ENCODE measurements at regions not wholly inside any gene's neighbourhood (a gene's known extent, or its start where the extent isn't known, plus 50 kb on each side); places are given as distances from the start of the nearest gene placed in this dataset.

GRCh38 chr9:106112935-106113334, 418.6 kb downstream of the TMEM38B start:
- no peak for TF ChIP-seq EZH2 (IDR thresholded peaks at IDR 0.05; ENCODE audit: borderline replicate concordance)
- no peak for TF ChIP-seq EZH2phosphoT487 (IDR thresholded peaks at IDR 0.05; ENCODE audit: low read depth, severe bottlenecking, unreplicated experiment)
- TF ChIP-seq CTCF (IDR thresholded peaks at IDR 0.05; ENCODE audit: poor library complexity), result no peak
- H3K27me3 ChIP-seq, result no peaks in the 10 kb centered on the region
- no peak overlapping the region for H3K27ac ChIP-seq
- no peaks in the 10 kb centered on the region for H3K79me2 ChIP-seq
- H3K4me1 ChIP-seq (ENCODE audit: insufficient read depth), result no peaks in the 10 kb centered on the region
- H2AFZ ChIP-seq, result no peak overlapping the region
- no peak for DNase-seq (ENCODE audit: low spot score)
- H3K9me2 ChIP-seq (replicated peaks; ENCODE audit: insufficient read depth), result no peaks in the 10 kb centered on the region
- no peaks in the 10 kb centered on the region for H3K36me3 ChIP-seq (replicated peaks; ENCODE audit: insufficient read depth, low read depth)
- no peak overlapping the region for H3K4me3 ChIP-seq
- no peak overlapping the region for H3K4me2 ChIP-seq
- no peaks in the 10 kb centered on the region for H3K9me3 ChIP-seq (ENCODE audit: low read depth)
- H4K20me1 ChIP-seq (ENCODE audit: insufficient read depth, poor library complexity, severe bottlenecking), result no peaks in the 10 kb centered on the region
- 88% methylated on average over 5 of the region's 5 CpGs for WGBS (ENCODE audit: low lambda C conversion rate, missing lambda C conversion rate)

- no peak overlapping the region for H2AFZ ChIP-seq
- no peak overlapping the region for H3K4me3 ChIP-seq
- H3K27ac ChIP-seq, result no peak overlapping the region
- H4K20me1 ChIP-seq (ENCODE audit: insufficient read depth, poor library complexity, severe bottlenecking), result no peaks in the 10 kb centered on the region
- no peaks in the 10 kb centered on the region for H3K79me2 ChIP-seq
- no peaks in the 10 kb centered on the region for H3K27me3 ChIP-seq
- no peak for DNase-seq (ENCODE audit: low spot score)
- H3K9me3 ChIP-seq (ENCODE audit: low read depth), result no peaks in the 10 kb centered on the region
- no peak overlapping the region for H3K4me2 ChIP-seq
- WGBS (ENCODE audit: low lambda C conversion rate, missing lambda C conversion rate), result 67% methylated on average over 3 of the region's 3 CpGs
- H3K36me3 ChIP-seq (replicated peaks; ENCODE audit: insufficient read depth, low read depth), result no peaks in the 10 kb centered on the region
- H3K9me2 ChIP-seq (replicated peaks; ENCODE audit: insufficient read depth), result no peaks in the 10 kb centered on the region
- TF ChIP-seq CTCF (IDR thresholded peaks at IDR 0.05; ENCODE audit: poor library complexity), result no peak
- TF ChIP-seq EZH2phosphoT487 (IDR thresholded peaks at IDR 0.05; ENCODE audit: low read depth, severe bottlenecking, unreplicated experiment), result no peak
- TF ChIP-seq EZH2 (IDR thresholded peaks at IDR 0.05; ENCODE audit: borderline replicate concordance), result no peak
- no peaks in the 10 kb centered on the region for H3K4me1 ChIP-seq (ENCODE audit: insufficient read depth)
These were observed 424.8 kb downstream of the TMEM38B start for GRCh38 chr9:106119176-106119575.

GRCh38 chr9:106120071-106120470, 425.7 kb downstream of the TMEM38B start:
- TF ChIP-seq EZH2 (IDR thresholded peaks at IDR 0.05; ENCODE audit: borderline replicate concordance), result no peak
- no peak for TF ChIP-seq EZH2phosphoT487 (IDR thresholded peaks at IDR 0.05; ENCODE audit: low read depth, severe bottlenecking, unreplicated experiment)
- TF ChIP-seq CTCF (IDR thresholded peaks at IDR 0.05; ENCODE audit: poor library complexity), result no peak
- no peak overlapping the region for H2AFZ ChIP-seq
- H3K9me3 ChIP-seq (ENCODE audit: low read depth), result no peaks in the 10 kb centered on the region
- no peak overlapping the region for H3K27ac ChIP-seq
- no peaks in the 10 kb centered on the region for H3K27me3 ChIP-seq
- 92% methylated on average over 10 of the region's 10 CpGs for WGBS (ENCODE audit: low lambda C conversion rate, missing lambda C conversion rate)
- no peaks in the 10 kb centered on the region for H3K9me2 ChIP-seq (replicated peaks; ENCODE audit: insufficient read depth)
- no peaks in the 10 kb centered on the region for H3K79me2 ChIP-seq
- H3K4me1 ChIP-seq (ENCODE audit: insufficient read depth), result no peaks in the 10 kb centered on the region
- no peak overlapping the region for H3K4me2 ChIP-seq
- no peak for DNase-seq (ENCODE audit: low spot score)
- H4K20me1 ChIP-seq (ENCODE audit: insufficient read depth, poor library complexity, severe bottlenecking), result no peaks in the 10 kb centered on the region
- H3K4me3 ChIP-seq, result no peak overlapping the region
- H3K36me3 ChIP-seq (replicated peaks; ENCODE audit: insufficient read depth, low read depth), result no peaks in the 10 kb centered on the region

GRCh38 chr9:106127776-106128175, 433.4 kb downstream of the TMEM38B start:
- Histone ChIP-seq H3K27me3 (no peaks in the 10 kb centered on the region), H3K4me1 (ENCODE audit: insufficient read depth) (no peaks in the 10 kb centered on the region), H3K27ac (no peak overlapping the region), H3K79me2 (no peaks in the 10 kb centered on the region), H3K36me3 (replicated peaks; ENCODE audit: insufficient read depth, low read depth) (no peaks in the 10 kb centered on the region), H3K4me3 (no peak overlapping the region), H4K20me1 (ENCODE audit: insufficient read depth, poor library complexity, severe bottlenecking) (no peaks in the 10 kb centered on the region), H2AFZ (no peak overlapping the region), H3K4me2 (no peak overlapping the region), H3K9me3 (ENCODE audit: low read depth) (no peaks in the 10 kb centered on the region), H3K9me2 (replicated peaks; ENCODE audit: insufficient read depth) (no peaks in the 10 kb centered on the region)
- WGBS (ENCODE audit: low lambda C conversion rate, missing lambda C conversion rate), result 81% methylated on average over 1 of the region's 1 CpG
- no peak for TF ChIP-seq EZH2 (IDR thresholded peaks at IDR 0.05; ENCODE audit: borderline replicate concordance)
- no peak for TF ChIP-seq CTCF (IDR thresholded peaks at IDR 0.05; ENCODE audit: poor library complexity)
- no peak for TF ChIP-seq EZH2phosphoT487 (IDR thresholded peaks at IDR 0.05; ENCODE audit: low read depth, severe bottlenecking, unreplicated experiment)
- no peak for DNase-seq (ENCODE audit: low spot score)

Measured in hepatocyte (in vitro differentiated cells).